Tibial artery (tissue), 4 donors: ENCODE measurements at regions not wholly inside any gene's neighbourhood (a gene's known extent, or its start where the extent isn't known, plus 50 kb on each side); places are given as distances from the start of the nearest gene placed in this dataset.

Experiments
- DNase-seq, 2 donors: peaks; one replicate each; pipeline ENCODE4 v3.0.0-alpha.2; 2019
- H3K27ac ChIP-seq, 2 donors: fragments of 200-600 bp; sonication (generic) in 1 of 2; 1 replicate in 1 of 2; 2 replicates in 1 of 2; pipeline ENCODE4 v1.5.1; 2018 to 2019; ENCODE audit warnings: mild to moderate bottlenecking in 1 of 2
- H3K27me3 ChIP-seq, 2 donors: fragments of 200-600 bp; sonication (generic) in 1 of 2; one replicate each; pipeline versions ENCODE4 v1.5.1 to v1.6.0; 2016 to 2019
- H3K36me3 ChIP-seq, 3 donors: fragments of 200-600 bp; sonication (generic) in 2 of 3; one replicate each; pipeline ENCODE4 v1.5.1; 2016 to 2019; ENCODE audit warnings: mild to moderate bottlenecking in 2 of 3
- H3K4me1 ChIP-seq, 4 donors: fragments of 200-600 bp; sonication (generic) in 2 of 4; 1 replicate in 3 of 4; 2 replicates in 1 of 4; pipeline ENCODE4 v1.5.1; 2016 to 2019
- H3K4me3 ChIP-seq, 2 donors: fragments of 200-600 bp; sonication (generic) in 1 of 2; 1 replicate in 1 of 2; 2 replicates in 1 of 2; pipeline ENCODE4 v1.5.1; 2018 to 2019; ENCODE audit warnings: mild to moderate bottlenecking in 2 of 2
- H3K9me3 ChIP-seq, 3 donors: fragments of 200-600 bp; sonication (generic) in 1 of 3; one replicate each; pipeline ENCODE4 v1.5.1; 2016 to 2019
- CTCF ChIP-seq, 2 experiments: fragments of 200-600 bp in 1 of 2; fragments of 450-650 bp in 1 of 2; IDR thresholded peaks; one replicate each; pipeline ENCODE4 v1.5.1; 2017 to 2019; ENCODE audit warnings: antibody characterized with exemption in 2 of 2, mild to moderate bottlenecking in 1 of 2, moderate library complexity in 1 of 2
- intact Hi-C: fragments of 100-400 bp; cut with DNase I; formaldehyde crosslinking; loops from one replicate; pipeline ENCODE4 v1.15.0; 2023; ENCODE audit warnings: low total_unique reads

DNA sequence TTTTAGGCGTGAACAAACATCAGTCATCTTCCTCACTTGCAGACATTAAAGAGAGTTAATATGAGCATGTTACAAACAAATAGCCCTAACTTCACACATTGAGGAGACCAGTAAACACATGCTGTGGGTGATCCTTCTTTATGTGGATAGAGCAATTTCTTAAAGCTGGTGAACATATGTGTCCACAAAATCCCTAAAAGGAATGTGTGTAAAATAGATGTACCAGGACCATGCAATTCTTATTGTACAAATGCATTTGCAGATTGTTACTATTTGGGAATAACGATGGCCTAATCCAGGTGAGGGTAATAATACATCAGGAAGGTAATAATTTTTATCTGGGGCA, 228.9 kb downstream of the ALDH8A1 start:
- Histone ChIP-seq H3K27me3 (no peaks in the 10 kb centered on the region), H3K36me3 (no peaks in the 10 kb centered on the region), H3K4me3 (no peak overlapping the region), H3K27ac (no peak overlapping the region), H3K4me1 (peaks cover 0 to 24% (median 5%) of the 10 kb centered on the region in 4 donors), H3K9me3 (no peaks in the 10 kb centered on the region)
- no peak for TF ChIP-seq CTCF (IDR thresholded peaks at IDR 0.05)
- DNase-seq, result no peak
- intact Hi-C loops, result no loop called here

GRCh38 chr6:134720353-134721059, 229.4 kb downstream of the ALDH8A1 start:
- Histone ChIP-seq H3K27ac (peak overlapping the region; percentile 12 to 28), H3K4me3 (no peak overlapping the region), H3K36me3 (no peaks in the 10 kb centered on the region), H3K27me3 (no peaks in the 10 kb centered on the region), H3K4me1 (peaks cover 0 to 24% (median 5%) of the 10 kb centered on the region in 4 donors), H3K9me3 (no peaks in the 10 kb centered on the region)
- peak in 1 of 2 donors; percentile 27 for DNase-seq
- intact Hi-C loops, result no loop called here
- TF ChIP-seq CTCF (IDR thresholded peaks at IDR 0.05), result no peak

DNA sequence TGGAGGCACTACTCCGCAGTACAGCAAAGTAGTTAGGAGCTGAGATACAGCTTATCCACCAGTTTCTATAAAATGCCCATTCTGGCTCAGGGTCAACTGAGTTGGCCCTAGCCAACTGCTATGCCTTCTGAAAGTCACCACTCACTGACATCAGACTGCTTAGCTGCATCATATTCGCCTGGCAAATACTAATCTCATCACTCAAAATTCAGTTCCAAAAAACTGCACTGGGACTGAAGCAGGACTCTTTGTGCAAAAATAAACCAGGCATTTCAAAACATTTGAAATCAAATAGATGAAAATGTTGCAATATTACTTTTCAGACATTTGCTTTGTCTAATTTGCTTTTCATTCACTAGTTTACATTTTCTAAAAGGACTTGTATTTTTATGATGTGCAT, 230.0 kb downstream of the ALDH8A1 start:
- no peaks in the 10 kb centered on the region for H3K36me3 ChIP-seq
- H3K27ac ChIP-seq, result peak overlapping the region; percentile 12 to 28
- TF ChIP-seq CTCF (IDR thresholded peaks at IDR 0.05), result no peak
- H3K9me3 ChIP-seq, result no peaks in the 10 kb centered on the region
- H3K27me3 ChIP-seq, result no peaks in the 10 kb centered on the region
- H3K4me1 ChIP-seq, result peaks cover 0 to 24% (median 5%) of the 10 kb centered on the region in 4 donors
- H3K4me3 ChIP-seq, result no peak overlapping the region
- intact Hi-C loops, result no loop called here
- no peak for DNase-seq

DNA sequence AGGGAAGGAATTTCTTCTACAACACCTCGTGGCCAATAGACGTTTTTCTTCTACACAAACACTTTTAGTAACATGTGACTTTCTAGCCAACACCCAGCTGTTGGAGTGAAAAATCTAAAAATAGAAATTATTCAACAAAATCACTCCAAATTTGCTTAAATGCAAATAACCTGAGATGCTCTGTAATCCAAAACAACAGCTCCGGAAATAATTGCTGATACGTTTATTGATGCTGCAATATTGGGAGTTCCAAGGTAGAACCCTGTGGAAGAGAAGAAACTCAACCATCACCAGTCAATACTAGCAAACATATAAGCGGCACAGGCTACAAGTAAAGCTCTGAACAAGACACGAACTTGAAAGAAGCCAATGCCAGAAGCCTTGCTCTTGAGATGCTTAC, 230.6 kb downstream of the ALDH8A1 start:
- H3K9me3 ChIP-seq, result no peaks in the 10 kb centered on the region
- no peak overlapping the region for H3K4me3 ChIP-seq
- H3K36me3 ChIP-seq, result no peaks in the 10 kb centered on the region
- intact Hi-C loops, result no loop called here
- TF ChIP-seq CTCF (IDR thresholded peaks at IDR 0.05), result no peak
- H3K4me1 ChIP-seq, result peaks cover 0 to 21% (median 5%) of the 10 kb centered on the region in 4 donors
- no peak for DNase-seq
- H3K27ac ChIP-seq, result peak overlapping the region in 1 of 2 donors; percentile 12
- H3K27me3 ChIP-seq, result no peaks in the 10 kb centered on the region

GRCh38 chr6:134714679-134715078, 235.2 kb downstream of the ALDH8A1 start:
- Histone ChIP-seq H3K9me3 (no peaks in the 10 kb centered on the region), H3K4me3 (no peak overlapping the region), H3K27ac (no peak overlapping the region), H3K36me3 (no peaks in the 10 kb centered on the region), H3K27me3 (no peaks in the 10 kb centered on the region), H3K4me1 (peaks cover 0 to 7% (median 2%) of the 10 kb centered on the region in 4 donors)
- no peak for DNase-seq
- TF ChIP-seq CTCF (IDR thresholded peaks at IDR 0.05), result no peak
- intact Hi-C loops, result no loop called here
